ENCODE measurements at regions not wholly inside any gene's neighbourhood (a gene's known extent, or its start where the extent isn't known, plus 50 kb on each side); places are given as distances from the start of the nearest gene placed in this dataset.

GRCh38 chr2:226520723-226521122, 278.9 kb downstream of the IRS1 start:
- no peak for DNase-seq

GRCh38 chr2:226515344-226516055, 284.1 kb downstream of the IRS1 start:
- DNase-seq, result no peak

- DNase-seq, result no peak
Measured at GRCh38 chr2:226514895-226515294, 284.7 kb downstream of the IRS1 start.

GRCh38 chr2:226511311-226511710, 288.3 kb downstream of the IRS1 start:
- no peak for DNase-seq

- no peak for DNase-seq
Measured at GRCh38 chr2:226508683-226509082, 290.9 kb downstream of the IRS1 start.

GRCh38 chr2:226508005-226508404, 291.6 kb downstream of the IRS1 start:
- DNase-seq, result no peak

GRCh38 chr2:226497146-226497909, 302.3 kb downstream of the IRS1 start:
- no peak for DNase-seq

GRCh38 chr2:226496273-226496550, 303.4 kb downstream of the IRS1 start:
- no peak for DNase-seq

- DNase-seq, result no peak
Measured at GRCh38 chr2:226495466-226496272, 304.0 kb downstream of the IRS1 start.

- DNase-seq, result no peak
Measured at GRCh38 chr2:226491112-226491511, 308.5 kb downstream of the IRS1 start.

- no peak for DNase-seq
Measured at GRCh38 chr2:226489775-226490541, 309.7 kb downstream of the IRS1 start.

- no peak for DNase-seq
Measured at GRCh38 chr2:226488034-226488433, 311.6 kb downstream of the IRS1 start.

GRCh38 chr2:226487573-226487972, 312.0 kb downstream of the IRS1 start:
- no peak for DNase-seq

GRCh38 chr2:226483745-226484619, 315.6 kb downstream of the IRS1 start:
- no peak for DNase-seq

- no peak for DNase-seq
Measured at GRCh38 chr2:226483143-226483542, 316.5 kb downstream of the IRS1 start.

GRCh38 chr2:226478109-226478809, 321.4 kb downstream of the IRS1 start:
- DNase-seq, result peak in 3 of 14 donors; percentile 2 to 29 (median 21)

GRCh38 chr2:226477221-226478108, 322.2 kb downstream of the IRS1 start:
- peak in 1 of 14 donors; percentile 2 for DNase-seq

- DNase-seq, result no peak
Measured at GRCh38 chr2:226475650-226476049, 324.0 kb downstream of the IRS1 start.

GRCh38 chr2:226474131-226474530, 325.5 kb downstream of the IRS1 start:
- no peak for DNase-seq

GRCh38 chr2:226471987-226472470, 327.6 kb downstream of the IRS1 start:
- no peak for DNase-seq

Data from C1 segment of cervical spinal cord (tissue), 14 donors.